Mucosa of descending colon (tissue), 3 donors: ENCODE measurements at regions not wholly inside any gene's neighbourhood (a gene's known extent, or its start where the extent isn't known, plus 50 kb on each side); places are given as distances from the start of the nearest gene placed in this dataset.

Experiments
- ATAC-seq: fragments of 200-7000 bp; cut with Tn5 transposase; one replicate; pipeline ENCODE4 v1.9.1; 2020; ENCODE audit warnings: mild to moderate bottlenecking, moderate library complexity
- DNase-seq, 3 donors: peaks; one replicate each; pipeline ENCODE4 v3.0.0-alpha.2; 2020
- H3K36me3 ChIP-seq: fragments of 200-600 bp; one replicate; pipeline ENCODE4 v1.8.0; 2021; ENCODE audit warnings: low read depth, mild to moderate bottlenecking
- H3K4me1 ChIP-seq: fragments of 200-600 bp; one replicate; pipeline ENCODE4 v1.8.0; 2021; ENCODE audit warnings: low read depth, mild to moderate bottlenecking
- H3K4me3 ChIP-seq: fragments of 200-600 bp; one replicate; pipeline ENCODE4 v1.8.0; 2021; ENCODE audit warnings: mild to moderate bottlenecking
- H3K9me3 ChIP-seq: fragments of 200-600 bp; one replicate; pipeline ENCODE4 v1.8.0; 2021; ENCODE audit warnings: mild to moderate bottlenecking
- CTCF ChIP-seq: fragments of 200-600 bp; IDR thresholded peaks from one replicate; pipeline ENCODE4 v1.8.0; 2022; ENCODE audit warnings: antibody characterized with exemption, mild to moderate bottlenecking
- intact Hi-C, 2 donors: fragments of 100-400 bp; cut with DNase I in 1 of 2; cut with micrococcal nuclease in 1 of 2; formaldehyde crosslinking; loops; one replicate each; pipeline versions ENCODE4 v1.11.0 to v1.11.1; 2022; cut with DNase I, micrococcal nuclease
- donor health status: DM: no; HTN: no; CAD: no; lungs with moderate emphysema.
- donor health status: DM: no; HTN: no; CAD: no.
- donor health status: DM: no; HTN: yes; CAD: no.

DNA sequence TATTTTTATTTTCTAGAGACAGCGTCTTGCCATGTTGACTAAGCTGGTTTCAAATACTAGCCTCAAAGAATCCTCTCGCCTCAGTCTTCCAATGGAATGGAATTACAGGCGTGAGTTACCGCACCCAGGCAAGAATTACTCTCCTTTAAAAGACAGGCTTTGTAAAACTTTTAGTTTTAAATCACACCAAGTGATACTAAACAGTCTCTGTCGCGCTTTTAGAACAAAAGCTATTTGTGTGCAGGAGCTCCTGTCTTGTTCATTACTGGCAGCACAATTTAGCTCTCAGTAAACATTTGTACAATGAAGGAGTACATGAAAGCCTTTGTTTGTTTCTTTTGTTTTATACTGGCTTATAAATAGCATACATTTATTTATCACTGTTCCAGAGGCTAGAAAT, 1719.2 kb upstream of the PIK3C3 start:
- ATAC-seq = no peak
- intact Hi-C loops = no loop called here

GRCh38 chr18:40235323-40235722, 1719.7 kb upstream of the PIK3C3 start:
- intact Hi-C loops = no loop called here
- H3K4me1 ChIP-seq = no peaks in the 10 kb centered on the region
- no peak for TF ChIP-seq CTCF
- no peak for DNase-seq
- no peaks in the 10 kb centered on the region for H3K9me3 ChIP-seq
- no peak overlapping the region for H3K4me3 ChIP-seq
- no peak for ATAC-seq
- no peaks in the 10 kb centered on the region for H3K36me3 ChIP-seq

More for the DNA sequence above, 1719.2 kb upstream of the PIK3C3 start:
- H3K4me3 ChIP-seq = no peak overlapping the region
- DNase-seq = no peak
- TF ChIP-seq CTCF = no peak
- no peaks in the 10 kb centered on the region for H3K9me3 ChIP-seq
- H3K4me1 ChIP-seq = no peaks in the 10 kb centered on the region
- no peaks in the 10 kb centered on the region for H3K36me3 ChIP-seq

DNA sequence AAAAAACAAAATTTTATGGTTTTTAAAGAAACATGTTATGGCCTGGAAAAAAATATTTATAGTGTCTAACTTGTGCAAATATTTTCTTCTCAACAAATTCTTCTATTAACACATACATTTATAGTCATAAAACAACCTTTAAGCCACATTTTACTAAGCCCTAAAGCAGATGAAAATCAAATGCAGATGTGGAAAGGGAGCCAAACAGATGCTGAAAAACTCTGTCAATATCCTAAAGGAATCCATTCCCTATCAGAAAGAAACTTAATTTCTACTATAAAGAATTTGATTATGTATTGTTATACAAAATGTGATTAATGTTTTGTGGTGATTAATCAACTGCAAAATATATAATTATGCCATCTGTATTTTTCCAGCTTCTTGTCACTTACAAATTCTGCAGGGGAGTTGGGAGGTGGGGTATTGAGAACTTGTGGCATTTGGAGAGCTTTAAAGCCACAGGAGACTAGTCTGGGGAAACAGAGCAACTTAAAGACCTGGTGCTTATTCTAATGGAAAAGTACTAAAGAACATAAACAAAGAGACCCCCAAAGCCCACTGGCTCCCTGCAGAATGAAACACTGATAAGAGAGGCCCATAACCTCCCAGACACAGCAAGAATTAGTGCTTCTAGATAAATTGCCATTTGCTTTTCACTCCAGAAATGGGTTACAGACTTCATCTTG, 1721.0 kb upstream of the PIK3C3 start:
- ATAC-seq = no peak
- DNase-seq = no peak
- H3K9me3 ChIP-seq = no peaks in the 10 kb centered on the region
- H3K4me3 ChIP-seq = no peak overlapping the region
- H3K4me1 ChIP-seq = no peaks in the 10 kb centered on the region
- intact Hi-C loops = no loop called here
- TF ChIP-seq CTCF = no peak
- no peaks in the 10 kb centered on the region for H3K36me3 ChIP-seq

DNA sequence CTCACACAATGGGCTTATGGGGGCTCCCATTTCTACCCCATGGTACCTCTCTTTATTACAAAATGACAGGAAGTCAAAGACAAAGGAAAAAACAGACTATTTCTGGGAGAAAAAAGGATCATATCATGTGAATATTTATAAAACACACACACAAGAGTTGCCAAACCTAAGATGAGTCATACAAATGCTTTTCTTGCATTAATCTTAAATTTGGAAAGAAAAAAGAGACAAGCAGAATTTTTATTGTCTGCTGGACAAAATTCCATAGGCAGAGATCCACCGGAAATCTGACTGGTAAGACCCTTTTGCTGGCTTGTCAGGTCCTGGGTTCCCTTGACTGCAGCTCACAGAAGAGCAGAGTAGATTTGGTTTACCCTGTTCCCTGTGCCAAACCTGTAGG, 1732.3 kb upstream of the PIK3C3 start:
- Histone ChIP-seq H3K4me1 (no peaks in the 10 kb centered on the region), H3K36me3 (no peaks in the 10 kb centered on the region), H3K4me3 (no peak overlapping the region), H3K9me3 (no peaks in the 10 kb centered on the region)
- DNase-seq (no peak), ATAC-seq (no peak)
- intact Hi-C loops = no loop called here
- no peak for TF ChIP-seq CTCF

DNA sequence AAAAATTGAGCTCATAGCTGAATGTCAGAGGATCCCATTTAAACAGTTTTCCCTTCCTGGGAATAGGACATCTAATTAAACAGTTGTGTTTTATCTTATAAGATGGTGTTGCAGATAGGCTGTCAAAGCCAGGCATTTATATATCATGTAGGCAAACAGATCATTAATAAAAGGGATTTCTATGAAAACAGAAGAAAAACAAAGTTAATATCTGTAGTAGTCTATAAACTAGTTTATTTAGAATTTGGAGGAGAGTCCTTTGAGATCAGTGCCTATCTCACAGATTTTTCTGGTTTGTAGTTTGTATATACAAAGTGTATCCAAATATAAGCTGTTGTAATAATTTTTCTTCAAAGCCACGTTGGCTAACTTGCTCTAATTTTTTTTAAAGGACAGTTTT, 1738.2 kb upstream of the PIK3C3 start:
- no peak for DNase-seq
- no peak for ATAC-seq
- TF ChIP-seq CTCF = no peak
- H3K4me3 ChIP-seq = no peak overlapping the region
- no peaks in the 10 kb centered on the region for H3K4me1 ChIP-seq
- H3K9me3 ChIP-seq = no peaks in the 10 kb centered on the region
- intact Hi-C loops = no loop called here
- H3K36me3 ChIP-seq = no peaks in the 10 kb centered on the region

DNA sequence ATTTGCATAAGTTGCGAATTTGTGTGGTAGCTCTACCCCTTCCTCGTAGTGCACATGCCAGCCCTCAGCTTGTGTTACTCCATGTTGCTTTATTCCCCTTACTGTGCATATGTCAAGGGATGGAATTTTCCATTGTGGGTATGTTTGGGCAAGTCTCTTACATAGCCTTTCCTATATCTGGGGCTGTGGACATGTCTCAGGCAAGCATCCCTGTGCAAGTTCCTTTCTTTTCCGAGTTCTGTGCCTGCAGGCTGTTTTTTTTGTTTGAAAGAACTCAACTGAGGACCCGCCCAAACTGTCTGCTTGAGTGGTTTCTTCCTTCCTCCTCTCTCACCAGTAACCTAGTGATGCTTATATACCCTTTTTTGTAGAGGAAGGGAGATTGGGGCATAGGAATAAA, 1739.1 kb upstream of the PIK3C3 start:
- Histone ChIP-seq H3K9me3 (no peaks in the 10 kb centered on the region), H3K36me3 (no peaks in the 10 kb centered on the region), H3K4me1 (no peaks in the 10 kb centered on the region), H3K4me3 (no peak overlapping the region)
- intact Hi-C loops = no loop called here
- DNase-seq = no peak
- ATAC-seq = no peak
- no peak for TF ChIP-seq CTCF
